ENCODE measurements at regions not wholly inside any gene's neighbourhood (a gene's known extent, or its start where the extent isn't known, plus 50 kb on each side); places are given as distances from the start of the nearest gene placed in this dataset.

DNA sequence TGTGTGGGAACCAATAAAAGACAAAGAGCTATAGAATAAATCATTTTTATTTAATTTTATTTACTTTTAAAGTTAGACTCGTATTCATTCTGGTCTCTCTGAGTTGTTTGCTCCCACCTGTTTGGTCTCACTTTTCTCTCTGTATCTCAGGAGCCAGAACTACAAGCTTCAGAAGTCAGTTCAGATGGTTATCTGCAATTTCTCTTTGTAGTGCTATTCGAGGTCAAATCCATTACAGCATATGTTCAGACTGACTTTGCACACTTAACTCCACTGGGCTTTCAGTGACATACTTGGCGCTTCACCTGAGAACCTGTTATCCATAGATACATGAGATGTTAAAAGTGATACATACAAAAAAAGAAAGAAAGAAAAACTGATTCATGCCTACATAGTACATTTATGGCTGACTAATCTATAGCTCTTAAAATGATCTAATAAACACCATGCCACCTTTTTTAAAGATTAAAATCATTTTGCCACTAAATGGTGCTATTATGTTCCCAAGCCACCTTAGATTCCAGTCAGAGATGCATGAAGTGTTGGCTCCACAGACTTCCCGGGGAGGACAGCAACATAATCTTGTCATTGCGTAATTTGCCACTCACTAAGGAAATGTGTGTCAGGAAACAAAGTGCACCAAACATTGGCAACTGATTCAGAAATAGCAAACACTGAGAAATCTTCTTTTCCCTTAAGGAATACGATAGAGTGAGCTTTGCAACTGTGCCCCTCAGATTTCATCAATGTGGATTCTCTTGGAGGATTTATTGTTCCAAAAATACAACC is 396.7 kb downstream of the HACE1 start:
- TF ChIP-seq POLR2A (IDR thresholded peaks at IDR 0.05; ENCODE audit: low read length) (no peak), GATA1 (IDR thresholded peaks at IDR 0.05; ENCODE audit: low read depth, low read length) (no peak)
